ENCODE measurements at regions not wholly inside any gene's neighbourhood (a gene's known extent, or its start where the extent isn't known, plus 50 kb on each side); places are given as distances from the start of the nearest gene placed in this dataset.

GRCh38 chr1:148290881-148291280, 138.8 kb upstream of the NBPF11 start:
- TF ChIP-seq CTCF (IDR thresholded peaks at IDR 0.05) (no peak), POLR2A (IDR thresholded peaks at IDR 0.05; ENCODE audit: low read depth) (no peak)

Data from esophagus muscularis mucosa (tissue), 3 donors.